ENCODE measurements at regions not wholly inside any gene's neighbourhood (a gene's known extent, or its start where the extent isn't known, plus 50 kb on each side); places are given as distances from the start of the nearest gene placed in this dataset.

DNA sequence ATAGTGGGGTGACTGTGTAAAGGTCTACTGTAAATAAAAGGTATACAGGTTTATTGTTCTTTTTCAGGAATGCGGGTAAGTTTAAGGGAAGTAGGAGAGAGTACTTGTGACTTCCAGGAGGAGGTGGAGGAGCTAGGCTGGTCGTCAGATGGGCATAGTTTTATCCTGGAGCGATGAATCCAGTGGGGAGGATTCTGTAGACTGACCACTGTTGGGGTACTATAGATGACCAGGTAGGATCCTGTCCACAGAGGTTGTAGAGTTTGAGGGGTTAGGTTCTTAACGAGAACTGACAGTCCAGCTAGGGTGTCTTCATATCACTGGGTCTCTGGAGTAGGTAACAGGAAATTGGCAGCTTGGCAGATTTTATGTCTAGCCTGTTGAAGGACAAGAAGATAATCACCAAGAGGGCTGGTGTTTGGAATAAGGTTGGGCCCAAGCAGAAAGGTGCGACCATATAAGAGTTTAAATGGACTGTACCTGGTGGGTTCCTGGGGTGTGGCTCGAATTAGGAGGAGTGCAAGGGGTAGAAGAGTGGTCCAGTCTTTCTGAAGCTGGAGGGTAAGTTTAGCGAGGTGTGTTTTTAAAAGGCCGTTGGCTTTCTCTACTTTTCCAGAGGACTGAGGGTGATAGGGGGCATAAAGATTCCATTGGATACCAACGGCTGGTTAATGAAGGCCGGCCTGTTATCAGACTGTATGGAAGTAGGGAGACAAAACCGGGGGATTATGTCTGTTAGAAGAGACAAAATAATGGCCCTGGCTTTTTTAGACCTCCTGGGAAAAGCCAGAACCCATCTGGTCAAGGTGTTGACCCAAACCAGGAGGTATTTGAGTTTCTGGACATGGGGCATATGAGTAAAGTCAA is 751.3 kb upstream of the ADGRB3 start:
- TF ChIP-seq POLR2AphosphoS5 (IDR thresholded peaks at IDR 0.05; ENCODE audit: low read depth, low read length), result no peak
- TF ChIP-seq FOXP2 (optimal IDR thresholded peaks at IDR 0.05; ENCODE audit: borderline replicate concordance, extremely low read depth, extremely low read length, insufficient read depth), result no peak
- TF ChIP-seq TAF1 (IDR thresholded peaks at IDR 0.05; ENCODE audit: borderline replicate concordance, insufficient read depth, low read length), result no peak
- TF ChIP-seq SIN3A (IDR thresholded peaks at IDR 0.05; ENCODE audit: borderline replicate concordance, insufficient read depth, low read length), result no peak
- TF ChIP-seq REST (IDR thresholded peaks at IDR 0.05; ENCODE audit: insufficient read depth in 1 of 2, low read depth in 2 of 2, low read length in 2 of 2), result no peak

- TF ChIP-seq TAF1 (IDR thresholded peaks at IDR 0.05; ENCODE audit: borderline replicate concordance, insufficient read depth, low read length) (no peak), FOXP2 (optimal IDR thresholded peaks at IDR 0.05; ENCODE audit: borderline replicate concordance, extremely low read depth, extremely low read length, insufficient read depth) (no peak), REST (IDR thresholded peaks at IDR 0.05; ENCODE audit: insufficient read depth in 1 of 2, low read depth in 2 of 2, low read length in 2 of 2) (no peak), SIN3A (IDR thresholded peaks at IDR 0.05; ENCODE audit: borderline replicate concordance, insufficient read depth, low read length) (no peak), POLR2AphosphoS5 (IDR thresholded peaks at IDR 0.05; ENCODE audit: low read depth, low read length) (no peak)
Measured at GRCh38 chr6:67882436-67883311, 752.4 kb upstream of the ADGRB3 start.

- no peak for TF ChIP-seq REST (IDR thresholded peaks at IDR 0.05; ENCODE audit: insufficient read depth in 1 of 2, low read depth in 2 of 2, low read length in 2 of 2)
- TF ChIP-seq FOXP2 (optimal IDR thresholded peaks at IDR 0.05; ENCODE audit: borderline replicate concordance, extremely low read depth, extremely low read length, insufficient read depth), result no peak
- no peak for TF ChIP-seq POLR2AphosphoS5 (IDR thresholded peaks at IDR 0.05; ENCODE audit: low read depth, low read length)
- no peak for TF ChIP-seq TAF1 (IDR thresholded peaks at IDR 0.05; ENCODE audit: borderline replicate concordance, insufficient read depth, low read length)
- no peak for TF ChIP-seq SIN3A (IDR thresholded peaks at IDR 0.05; ENCODE audit: borderline replicate concordance, insufficient read depth, low read length)
Measured at GRCh38 chr6:67881706-67882065, 753.4 kb upstream of the ADGRB3 start.

DNA sequence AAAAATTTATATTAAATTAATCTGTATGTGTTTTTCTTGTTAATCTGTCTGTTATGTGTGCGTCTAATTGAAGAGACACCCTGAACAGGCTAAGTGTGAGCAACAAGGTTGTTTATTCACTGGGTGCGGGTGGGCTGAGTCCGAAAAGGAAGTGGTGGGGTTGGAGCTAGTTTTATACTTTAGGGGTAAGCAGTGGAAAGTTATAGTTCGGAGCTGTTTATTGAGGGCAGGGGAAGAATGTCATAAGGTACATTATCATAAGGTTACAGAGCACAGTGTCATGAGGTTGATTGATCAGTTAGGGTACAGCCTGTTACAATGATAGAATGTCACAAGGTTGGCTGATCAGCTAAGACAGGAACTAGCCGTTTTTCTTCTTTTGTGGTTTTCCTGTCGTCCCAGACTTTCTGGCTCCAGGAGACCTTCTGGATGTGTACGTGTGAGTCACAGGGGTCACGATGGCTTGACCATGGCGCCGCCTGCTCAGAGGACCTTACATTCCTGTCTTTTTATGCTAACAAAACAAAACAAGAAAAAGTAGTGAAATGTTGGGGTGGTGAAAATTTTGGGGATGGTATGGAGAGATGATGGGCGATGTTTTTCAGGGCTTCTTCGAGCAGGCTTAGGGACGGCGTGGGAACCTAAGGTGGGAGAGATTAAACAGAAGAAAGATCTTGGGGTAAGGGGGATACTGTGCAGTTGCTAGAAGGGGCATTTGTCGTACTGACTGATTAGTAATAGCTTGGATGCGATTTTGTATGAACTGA is 754.0 kb upstream of the ADGRB3 start:
- TF ChIP-seq REST (IDR thresholded peaks at IDR 0.05; ENCODE audit: insufficient read depth in 1 of 2, low read depth in 2 of 2, low read length in 2 of 2) (no peak), FOXP2 (optimal IDR thresholded peaks at IDR 0.05; ENCODE audit: borderline replicate concordance, extremely low read depth, extremely low read length, insufficient read depth) (no peak), TAF1 (IDR thresholded peaks at IDR 0.05; ENCODE audit: borderline replicate concordance, insufficient read depth, low read length) (no peak), SIN3A (IDR thresholded peaks at IDR 0.05; ENCODE audit: borderline replicate concordance, insufficient read depth, low read length) (no peak), POLR2AphosphoS5 (IDR thresholded peaks at IDR 0.05; ENCODE audit: low read depth, low read length) (no peak)
